Skeletal muscle cell (primary cell): ENCODE measurements at regions not wholly inside any gene's neighbourhood (a gene's known extent, or its start where the extent isn't known, plus 50 kb on each side); places are given as distances from the start of the nearest gene placed in this dataset.
A peak's percentile ranks its signal among the peaks of the same experiment; 100 is the strongest.
"Not testable (repeated sequence)": the region's sequence is repeated elsewhere in the genome, so short reads cannot be mapped to it uniquely, and the experiment has no call there.

Source experiments
- DNase-seq: peaks from one replicate; pipeline ENCODE4 v3.0.0-alpha.2; 2010; ENCODE audit warnings: low read depth
- H3K4me3 ChIP-seq: 2 replicates; pipeline ENCODE4 v1.5.1; 2011; ENCODE audit warnings: low read depth, mild to moderate bottlenecking, control low read depth, low read length, moderate library complexity

DNA sequence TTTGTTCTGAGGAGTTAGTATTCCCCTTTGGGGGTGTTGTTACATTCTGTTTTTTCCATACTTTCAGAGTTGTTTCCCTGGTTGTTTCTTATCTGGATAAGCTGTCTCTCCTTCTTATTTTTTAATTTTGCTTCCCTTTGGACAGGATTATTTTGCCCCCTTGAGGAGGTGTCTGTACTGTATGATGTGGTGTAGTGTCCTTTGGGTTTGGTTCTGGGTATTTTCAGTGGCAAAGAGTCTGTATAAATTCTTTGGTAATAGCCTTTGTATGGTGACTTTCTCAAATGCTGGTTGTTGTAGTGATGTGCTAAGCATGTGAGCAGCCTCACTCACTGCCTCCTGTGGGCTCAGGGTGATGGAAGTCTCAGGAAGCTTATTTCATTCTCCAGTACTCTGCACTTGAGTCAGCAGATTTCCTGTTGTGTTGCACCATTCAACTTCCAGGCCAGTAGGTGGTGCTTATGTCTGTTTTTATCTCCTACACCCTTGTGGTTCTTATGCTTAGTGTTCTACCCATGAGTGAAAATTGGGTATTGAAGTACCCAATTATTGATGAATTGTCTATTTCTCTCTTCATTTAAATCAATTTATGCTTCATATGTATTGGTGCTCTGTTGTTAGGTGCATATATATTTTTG lies 103.3 kb upstream of the PMCH start:
- DNase-seq = peak; percentile 3
- no peak overlapping the region for H3K4me3 ChIP-seq

DNA sequence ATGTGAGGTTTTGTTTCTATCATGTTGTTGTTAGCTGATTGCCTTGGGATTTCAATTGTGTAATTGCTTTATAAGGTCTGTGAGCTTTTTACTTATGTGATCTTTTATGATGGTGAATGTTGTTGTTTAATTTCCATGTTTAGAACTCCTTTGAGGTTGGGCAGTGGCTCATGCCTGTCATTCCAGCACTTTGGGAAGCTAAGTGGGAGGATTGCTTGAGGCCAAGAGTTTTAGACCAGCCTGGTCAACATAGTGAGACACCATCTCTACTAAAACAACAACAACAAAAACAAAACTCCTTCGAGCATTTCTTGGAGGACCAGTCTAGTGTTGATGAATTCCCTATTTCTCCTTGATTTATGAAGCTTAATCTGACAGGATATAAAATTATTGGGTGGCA lies 102.1 kb upstream of the PMCH start:
- no peak for DNase-seq
- H3K4me3 ChIP-seq = no peak overlapping the region

DNA sequence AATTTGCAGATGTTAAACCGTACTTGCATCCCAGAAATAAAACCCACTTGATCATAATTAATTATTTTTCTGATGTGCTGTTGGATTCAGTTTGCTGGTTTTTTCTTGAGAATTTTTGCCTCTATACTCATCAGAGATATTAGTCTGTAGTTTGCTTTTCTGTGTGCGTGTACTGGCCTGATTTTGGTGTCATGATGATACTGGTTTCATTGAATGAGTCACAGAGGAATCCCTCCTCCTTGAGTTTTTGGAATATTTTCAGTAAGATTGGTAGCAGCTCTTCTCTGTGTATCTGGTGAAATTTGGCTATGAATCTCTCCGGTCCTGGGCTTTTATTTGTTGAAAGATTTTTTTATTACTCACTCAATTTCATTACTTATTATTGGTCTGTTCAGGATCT lies 100.4 kb upstream of the PMCH start:
- H3K4me3 ChIP-seq = no peak overlapping the region
- no peak for DNase-seq

DNA sequence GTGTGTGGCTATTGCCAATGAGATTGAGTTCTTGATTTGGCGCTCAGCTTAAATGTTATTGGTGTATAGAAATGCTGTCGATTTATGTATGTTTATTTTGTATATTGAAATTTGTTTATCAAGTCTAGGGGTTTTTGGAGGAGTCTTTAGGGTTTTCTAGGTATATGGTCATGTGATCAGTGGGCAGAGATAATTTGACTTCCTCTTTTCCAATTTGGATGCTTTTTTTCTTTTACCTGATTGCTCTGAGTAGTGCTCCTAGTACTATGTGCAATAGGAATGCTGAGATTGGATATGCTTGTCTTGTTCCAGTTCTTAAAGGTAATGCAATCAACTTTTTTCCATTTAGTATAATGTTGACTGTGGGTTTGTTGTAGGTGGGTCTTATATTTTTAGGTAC lies 99.8 kb upstream of the PMCH start:
- DNase-seq = no peak
- no peak overlapping the region for H3K4me3 ChIP-seq

DNA sequence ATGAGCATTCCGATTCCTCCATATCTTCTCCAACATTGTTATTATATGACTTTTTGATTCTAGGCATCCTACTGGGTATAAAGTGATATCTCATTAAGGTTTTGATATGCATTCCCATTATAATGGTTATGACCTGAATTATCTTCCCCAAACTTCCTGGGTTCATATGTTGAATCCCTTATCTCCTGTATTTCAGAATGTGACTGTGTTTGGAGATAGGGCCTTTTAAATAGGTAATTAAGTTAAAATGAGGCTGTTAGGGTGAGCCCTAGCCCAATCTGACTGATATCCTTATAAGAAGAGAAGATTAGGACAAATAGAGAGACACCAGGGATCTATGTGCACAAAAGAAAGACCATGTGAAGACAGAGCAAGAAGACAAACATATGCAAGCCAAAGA lies 96.9 kb upstream of the PMCH start:
- H3K4me3 ChIP-seq = no peak overlapping the region
- no peak for DNase-seq

DNA sequence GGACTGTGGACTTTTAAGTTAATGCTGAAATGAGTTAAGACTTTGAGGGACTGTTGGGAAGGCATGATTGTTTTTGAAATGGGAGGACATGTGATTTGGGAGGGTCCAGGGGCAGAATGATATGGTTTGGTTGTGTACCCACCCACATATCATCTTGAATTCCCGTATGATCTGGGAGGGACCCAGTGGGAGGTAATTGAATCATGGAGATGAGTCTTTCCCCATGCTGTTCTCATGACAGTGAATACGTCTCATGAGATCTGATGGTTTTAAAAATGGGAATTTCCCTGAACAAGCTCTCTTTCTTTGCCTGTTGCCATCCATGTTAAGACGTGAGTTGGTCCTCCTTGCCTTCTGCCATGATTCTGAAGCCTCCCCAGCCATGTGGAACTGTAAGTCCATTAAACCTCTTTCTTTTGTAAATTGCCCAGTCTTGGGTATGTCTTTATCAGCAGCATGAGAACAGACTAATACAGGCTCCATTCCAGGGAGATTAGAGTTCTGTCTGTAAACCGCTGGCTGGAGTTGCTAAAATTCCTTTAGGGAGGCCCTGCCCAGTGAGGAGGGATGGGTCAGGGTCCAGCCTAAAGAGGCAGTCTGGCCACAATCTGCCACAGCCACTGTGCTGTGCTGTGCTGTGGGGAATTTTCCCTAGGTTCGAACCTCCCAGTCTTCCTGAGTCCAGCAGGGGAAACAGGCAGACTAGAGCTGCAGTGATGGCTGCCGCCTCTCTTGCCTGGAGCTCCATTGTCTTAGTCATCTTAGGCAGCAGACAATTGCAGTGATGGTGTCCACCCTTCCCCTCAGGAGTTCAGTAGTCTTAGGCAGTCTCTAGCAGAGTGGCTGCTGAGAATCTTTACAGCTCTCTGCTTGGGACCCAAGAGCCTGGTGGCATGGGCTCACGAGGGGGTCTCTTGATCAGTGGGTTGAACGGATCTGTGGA lies 94.1 kb upstream of the PMCH start:
- not testable (repeated sequence) for H3K4me3 ChIP-seq, DNase-seq

DNA sequence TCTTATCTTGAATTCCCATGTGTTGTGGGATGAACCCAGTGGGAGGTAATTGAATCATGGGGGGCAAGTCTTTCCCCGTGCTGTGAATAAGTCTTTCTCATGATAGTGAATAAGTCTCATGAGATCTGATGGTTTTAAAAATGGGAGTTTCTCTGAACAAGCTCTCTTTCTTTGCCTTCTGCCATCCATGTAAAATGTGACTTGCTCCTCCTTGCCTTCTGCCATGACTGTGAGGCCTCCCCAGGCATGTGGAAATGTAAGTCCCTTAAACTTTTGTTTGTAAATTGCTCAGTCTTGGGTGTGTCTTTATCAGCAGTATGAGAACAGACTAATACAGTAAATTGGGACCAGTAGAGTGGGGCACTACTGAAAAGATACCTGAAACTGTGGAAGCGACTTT lies 92.1 kb upstream of the PMCH start:
- not testable (repeated sequence) for H3K4me3 ChIP-seq, DNase-seq

DNA sequence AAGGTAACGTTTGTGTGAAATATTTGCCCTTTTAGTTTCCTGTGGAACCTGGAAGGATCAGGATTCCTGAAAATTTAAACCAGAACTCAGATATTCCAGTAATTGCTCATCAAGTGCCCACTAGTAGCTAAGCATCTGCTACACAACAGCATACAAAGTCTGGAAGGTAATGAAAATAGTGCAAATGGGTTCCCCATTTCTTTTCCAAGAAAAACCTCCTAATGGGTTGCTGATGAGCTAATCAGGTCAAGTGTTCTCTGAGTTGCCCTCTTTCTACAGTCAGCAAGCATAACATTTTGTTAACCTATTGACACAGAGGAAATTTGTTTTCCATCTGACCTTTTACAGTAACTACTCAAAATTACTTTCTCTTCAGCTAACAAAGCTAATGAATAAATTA lies 83.6 kb upstream of the PMCH start:
- no peak for DNase-seq
- H3K4me3 ChIP-seq = no peak overlapping the region

DNA sequence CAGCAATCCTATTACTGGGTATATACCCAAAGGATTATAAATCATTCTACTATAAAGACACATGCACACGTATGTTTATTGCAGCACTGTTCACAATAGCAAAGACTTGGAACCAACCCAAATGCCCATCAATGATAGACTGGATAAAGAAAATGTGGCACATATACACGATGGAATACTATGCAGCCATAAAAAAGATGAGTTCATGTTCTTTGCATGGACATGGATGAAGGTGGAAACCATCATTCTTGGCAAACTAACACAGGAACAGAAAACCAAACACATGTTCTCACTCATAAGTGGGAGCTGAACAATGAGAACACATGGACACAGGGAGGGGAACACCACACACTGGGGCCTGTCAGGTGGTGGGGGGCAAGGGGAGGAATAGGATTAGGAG lies 58.1 kb upstream of the PMCH start:
- H3K4me3 ChIP-seq, DNase-seq: not testable (repeated sequence)

DNA sequence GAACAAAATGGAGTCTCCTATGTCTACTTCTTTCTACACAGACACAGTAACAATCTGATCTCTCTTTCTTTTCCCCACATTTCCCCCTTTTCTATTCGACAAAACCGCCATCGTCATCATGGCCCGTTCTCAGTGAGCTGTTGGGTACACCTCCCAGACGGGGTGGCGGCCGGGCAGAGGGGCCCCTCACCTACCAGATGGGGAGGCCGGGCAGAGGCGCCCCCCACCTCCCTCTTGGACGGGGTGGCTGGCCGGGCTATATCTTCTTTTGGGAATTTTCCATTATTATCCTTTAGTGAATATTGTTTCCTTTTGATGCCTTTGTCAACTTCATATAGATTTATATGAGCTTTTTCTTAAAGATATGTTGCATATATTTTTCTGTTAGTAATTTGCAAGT lies 53.4 kb upstream of the PMCH start:
- not testable (repeated sequence) for DNase-seq, H3K4me3 ChIP-seq

DNA sequence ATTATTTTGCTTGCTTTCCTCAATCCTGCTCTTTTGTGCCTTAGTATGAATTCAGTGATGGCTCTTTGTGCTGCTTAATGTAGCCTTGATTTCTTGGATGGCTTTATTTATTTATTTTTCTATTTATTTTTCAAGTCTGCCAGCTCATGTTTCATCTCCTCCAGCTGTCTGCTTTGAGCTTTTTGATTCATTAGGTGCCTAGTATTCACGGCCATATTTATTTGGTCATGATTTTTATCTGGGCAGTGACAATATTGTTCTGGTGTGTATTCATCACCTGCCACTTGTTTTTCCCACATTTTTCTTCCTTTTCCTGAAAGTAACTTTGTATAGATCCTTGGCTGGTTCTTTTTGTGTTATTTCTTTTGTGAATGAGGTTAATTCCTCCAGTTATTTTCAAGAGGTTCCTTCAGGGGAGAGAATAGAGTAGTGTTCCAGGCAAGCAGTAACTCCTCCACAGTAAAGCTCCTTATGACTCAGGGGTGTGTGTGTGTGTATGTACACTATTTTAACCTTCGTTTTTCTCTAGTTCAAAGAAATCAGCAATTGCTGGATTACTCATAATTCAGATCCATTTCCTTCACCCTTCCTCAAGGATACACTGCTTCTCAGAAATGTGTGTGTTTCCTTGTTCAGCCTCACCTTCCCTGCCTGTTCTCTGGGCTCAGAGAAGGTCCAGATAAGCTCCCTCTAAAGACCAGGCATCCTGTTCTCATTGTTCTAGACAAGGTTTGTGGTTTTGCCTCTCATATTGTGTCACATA lies 51.6 kb upstream of the PMCH start:
- no peak for DNase-seq
- no peak overlapping the region for H3K4me3 ChIP-seq
